ENCODE measurements at regions not wholly inside any gene's neighbourhood (a gene's known extent, or its start where the extent isn't known, plus 50 kb on each side); places are given as distances from the start of the nearest gene placed in this dataset.

- no peak overlapping the region for H3K9ac ChIP-seq (ENCODE audit: low read depth, low read length)
- no peaks in the 10 kb centered on the region for H3K36me3 ChIP-seq (ENCODE audit: insufficient read depth, low read depth, low read length)
- no peaks in the 10 kb centered on the region for H3K27me3 ChIP-seq (ENCODE audit: insufficient read depth, low read length)
- no peak overlapping the region for H3K27ac ChIP-seq (ENCODE audit: low read length)
- no peaks in the 10 kb centered on the region for H3K4me1 ChIP-seq (ENCODE audit: insufficient read depth, low read length)
- H3K4me3 ChIP-seq (ENCODE audit: low read length) = no peak overlapping the region
- H3K9me3 ChIP-seq (ENCODE audit: insufficient read depth, low read depth, low read length) = no peaks in the 10 kb centered on the region
Observed at GRCh38 chr4:107192601-107193000, 156.5 kb upstream of the DKK2 start.

DNA sequence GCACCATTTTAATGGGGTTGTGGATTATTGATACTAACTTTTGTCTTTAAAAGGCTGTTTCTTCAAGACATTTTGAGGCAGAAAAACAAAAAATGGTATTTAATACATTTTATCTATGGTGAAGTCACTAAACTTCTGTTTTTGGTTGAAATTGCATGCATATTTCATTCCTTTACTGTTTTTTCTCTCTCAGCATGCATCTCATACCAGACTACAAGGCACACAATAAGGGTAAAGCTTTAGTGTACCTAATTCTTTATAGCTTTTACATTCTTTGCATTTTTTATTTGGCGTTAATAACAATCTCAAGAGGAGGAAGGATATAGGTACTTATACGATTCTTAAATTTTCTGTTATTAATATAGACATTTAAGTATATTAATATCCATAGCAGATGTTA is 151.0 kb upstream of the DKK2 start:
- Histone ChIP-seq H3K27me3 (ENCODE audit: insufficient read depth, low read length) (no peaks in the 10 kb centered on the region), H3K9ac (ENCODE audit: low read depth, low read length) (no peak overlapping the region), H3K36me3 (ENCODE audit: insufficient read depth, low read depth, low read length) (no peaks in the 10 kb centered on the region), H3K4me1 (ENCODE audit: insufficient read depth, low read length) (no peaks in the 10 kb centered on the region), H3K27ac (ENCODE audit: low read length) (no peak overlapping the region), H3K9me3 (ENCODE audit: insufficient read depth, low read depth, low read length) (no peaks in the 10 kb centered on the region), H3K4me3 (ENCODE audit: low read length) (no peak overlapping the region)

DNA sequence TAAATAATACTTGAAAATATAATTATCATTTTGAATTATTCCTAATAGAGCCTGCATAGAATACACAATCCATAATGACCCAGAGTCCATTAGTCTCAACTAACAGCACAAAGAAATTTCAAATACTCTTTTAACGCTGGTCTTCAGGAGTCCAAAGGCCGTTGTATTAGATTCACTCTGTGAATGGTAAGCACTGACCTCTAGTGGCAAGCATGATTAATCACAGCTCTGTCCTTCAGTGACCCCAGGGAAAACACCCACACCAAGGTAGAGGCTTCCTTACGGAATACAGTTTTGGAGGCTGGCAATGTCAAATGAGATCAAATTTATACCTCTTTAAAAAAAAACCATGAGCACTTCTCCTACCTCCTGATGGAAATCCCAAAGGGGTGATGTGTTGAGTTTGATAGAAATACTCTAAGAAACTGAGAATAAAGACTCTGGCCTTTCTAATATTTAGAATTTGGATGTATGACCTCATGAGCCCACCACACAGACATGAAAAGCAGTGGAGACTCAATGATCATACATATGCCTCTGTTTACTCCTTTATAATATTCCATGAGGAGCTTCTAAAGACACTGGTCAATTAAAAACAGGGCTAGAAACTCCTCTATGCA is 147.2 kb upstream of the DKK2 start:
- H3K9ac ChIP-seq (ENCODE audit: low read depth, low read length) = no peak overlapping the region
- H3K27ac ChIP-seq (ENCODE audit: low read length) = no peak overlapping the region
- H3K4me3 ChIP-seq (ENCODE audit: low read length) = no peak overlapping the region
- no peaks in the 10 kb centered on the region for H3K27me3 ChIP-seq (ENCODE audit: insufficient read depth, low read length)
- no peaks in the 10 kb centered on the region for H3K4me1 ChIP-seq (ENCODE audit: insufficient read depth, low read length)
- no peaks in the 10 kb centered on the region for H3K36me3 ChIP-seq (ENCODE audit: insufficient read depth, low read depth, low read length)
- no peaks in the 10 kb centered on the region for H3K9me3 ChIP-seq (ENCODE audit: insufficient read depth, low read depth, low read length)

DNA sequence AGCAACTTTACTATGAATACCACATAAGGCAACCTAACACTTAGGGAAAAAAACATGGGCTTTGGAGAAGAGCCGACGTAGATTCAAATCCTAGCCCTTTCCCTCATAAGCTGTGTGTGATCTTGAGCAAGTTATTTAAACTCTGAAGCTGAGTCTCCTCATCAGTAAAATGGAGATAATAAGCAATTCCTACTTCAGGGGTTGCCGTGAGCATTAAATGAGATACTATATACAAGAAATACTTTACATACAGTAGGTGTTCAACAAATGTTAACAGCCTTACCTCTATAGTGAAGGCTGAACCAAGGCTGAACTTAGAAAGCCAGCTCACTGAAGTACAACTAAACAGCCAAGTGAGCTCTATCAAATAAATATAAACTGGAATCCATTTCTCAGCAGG is 146.2 kb upstream of the DKK2 start:
- H3K9me3 ChIP-seq (ENCODE audit: insufficient read depth, low read depth, low read length) = no peaks in the 10 kb centered on the region
- H3K27me3 ChIP-seq (ENCODE audit: insufficient read depth, low read length) = no peaks in the 10 kb centered on the region
- H3K27ac ChIP-seq (ENCODE audit: low read length) = no peak overlapping the region
- H3K4me1 ChIP-seq (ENCODE audit: insufficient read depth, low read length) = no peaks in the 10 kb centered on the region
- no peak overlapping the region for H3K9ac ChIP-seq (ENCODE audit: low read depth, low read length)
- H3K36me3 ChIP-seq (ENCODE audit: insufficient read depth, low read depth, low read length) = no peaks in the 10 kb centered on the region
- no peak overlapping the region for H3K4me3 ChIP-seq (ENCODE audit: low read length)

GRCh38 chr4:107166873-107167450 is 130.8 kb upstream of the DKK2 start:
- H3K27me3 ChIP-seq (ENCODE audit: insufficient read depth, low read length) = no peaks in the 10 kb centered on the region
- no peaks in the 10 kb centered on the region; the same call in 1 of the 2 replicates for H3K9me3 ChIP-seq (ENCODE audit: insufficient read depth, low read depth, low read length)
- no peaks in the 10 kb centered on the region for H3K4me1 ChIP-seq (ENCODE audit: insufficient read depth, low read length)
- no peak overlapping the region for H3K9ac ChIP-seq (ENCODE audit: low read depth, low read length)
- no peak overlapping the region for H3K27ac ChIP-seq (ENCODE audit: low read length)
- no peaks in the 10 kb centered on the region for H3K36me3 ChIP-seq (ENCODE audit: insufficient read depth, low read depth, low read length)
- H3K4me3 ChIP-seq (ENCODE audit: low read length) = no peak overlapping the region

- Histone ChIP-seq H3K9ac (ENCODE audit: low read depth, low read length) (no peak overlapping the region), H3K9me3 (ENCODE audit: insufficient read depth, low read depth, low read length) (no peaks in the 10 kb centered on the region; the same call in 1 of the 2 replicates), H3K36me3 (ENCODE audit: insufficient read depth, low read depth, low read length) (no peaks in the 10 kb centered on the region), H3K27me3 (ENCODE audit: insufficient read depth, low read length) (no peaks in the 10 kb centered on the region), H3K27ac (ENCODE audit: low read length) (no peak overlapping the region), H3K4me3 (ENCODE audit: low read length) (no peak overlapping the region), H3K4me1 (ENCODE audit: insufficient read depth, low read length) (no peaks in the 10 kb centered on the region)
Observed at GRCh38 chr4:107166181-107166580, 130.1 kb upstream of the DKK2 start.

- Histone ChIP-seq H3K27ac (ENCODE audit: low read length) (no peak overlapping the region), H3K27me3 (ENCODE audit: insufficient read depth, low read length) (no peaks in the 10 kb centered on the region), H3K4me1 (ENCODE audit: insufficient read depth, low read length) (no peaks in the 10 kb centered on the region), H3K9me3 (ENCODE audit: insufficient read depth, low read depth, low read length) (no peaks in the 10 kb centered on the region; the same call in 1 of the 2 replicates), H3K36me3 (ENCODE audit: insufficient read depth, low read depth, low read length) (no peaks in the 10 kb centered on the region), H3K9ac (ENCODE audit: low read depth, low read length) (no peak overlapping the region), H3K4me3 (ENCODE audit: low read length) (no peak overlapping the region)
Observed at GRCh38 chr4:107164962-107165475, 128.9 kb upstream of the DKK2 start.

- no peaks in the 10 kb centered on the region for H3K9me3 ChIP-seq (ENCODE audit: insufficient read depth, low read depth, low read length)
- H3K4me1 ChIP-seq (ENCODE audit: insufficient read depth, low read length) = peaks cover 5% of the 10 kb centered on the region; the same call in 1 of the 2 replicates
- H3K9ac ChIP-seq (ENCODE audit: low read depth, low read length) = no peak overlapping the region
- no peak overlapping the region for H3K27ac ChIP-seq (ENCODE audit: low read length)
- H3K27me3 ChIP-seq (ENCODE audit: insufficient read depth, low read length) = no peaks in the 10 kb centered on the region
- H3K36me3 ChIP-seq (ENCODE audit: insufficient read depth, low read depth, low read length) = no peaks in the 10 kb centered on the region
- no peak overlapping the region for H3K4me3 ChIP-seq (ENCODE audit: low read length)
Observed at GRCh38 chr4:107156443-107156842, 120.3 kb upstream of the DKK2 start.

- Histone ChIP-seq H3K4me3 (ENCODE audit: low read length) (no peak overlapping the region), H3K9ac (ENCODE audit: low read depth, low read length) (no peak overlapping the region)
Observed at GRCh38 chr4:107155366-107155765, 119.3 kb upstream of the DKK2 start.

GRCh38 chr4:107153956-107154355 is 117.8 kb upstream of the DKK2 start:
- Histone ChIP-seq H3K4me1 (ENCODE audit: insufficient read depth, low read length) (peaks cover 5% of the 10 kb centered on the region; the same call in 1 of the 2 replicates), H3K27ac (ENCODE audit: low read length) (no peak overlapping the region), H3K36me3 (ENCODE audit: insufficient read depth, low read depth, low read length) (no peaks in the 10 kb centered on the region), H3K27me3 (ENCODE audit: insufficient read depth, low read length) (no peaks in the 10 kb centered on the region), H3K9ac (ENCODE audit: low read depth, low read length) (no peak overlapping the region), H3K9me3 (ENCODE audit: insufficient read depth, low read depth, low read length) (no peaks in the 10 kb centered on the region), H3K4me3 (ENCODE audit: low read length) (no peak overlapping the region)

More at GRCh38 chr4:107155366-107155765, 119.3 kb upstream of the DKK2 start:
- Histone ChIP-seq H3K4me1 (ENCODE audit: insufficient read depth, low read length) (peaks cover 5% of the 10 kb centered on the region; the same call in 1 of the 2 replicates), H3K9me3 (ENCODE audit: insufficient read depth, low read depth, low read length) (no peaks in the 10 kb centered on the region), H3K27ac (ENCODE audit: low read length) (no peak overlapping the region), H3K36me3 (ENCODE audit: insufficient read depth, low read depth, low read length) (no peaks in the 10 kb centered on the region), H3K27me3 (ENCODE audit: insufficient read depth, low read length) (no peaks in the 10 kb centered on the region)

- peaks cover 6% of the 10 kb centered on the region; the same call in 1 of the 2 replicates for H3K4me1 ChIP-seq (ENCODE audit: insufficient read depth, low read length)
- H3K27me3 ChIP-seq (ENCODE audit: insufficient read depth, low read length) = no peaks in the 10 kb centered on the region
- H3K9me3 ChIP-seq (ENCODE audit: insufficient read depth, low read depth, low read length) = no peaks in the 10 kb centered on the region
- H3K4me3 ChIP-seq (ENCODE audit: low read length) = no peak overlapping the region
- no peak overlapping the region for H3K27ac ChIP-seq (ENCODE audit: low read length)
- H3K9ac ChIP-seq (ENCODE audit: low read depth, low read length) = no peak overlapping the region
- H3K36me3 ChIP-seq (ENCODE audit: insufficient read depth, low read depth, low read length) = no peaks in the 10 kb centered on the region
Observed at GRCh38 chr4:107153228-107153627, 117.1 kb upstream of the DKK2 start.

GRCh38 chr4:107151173-107151572 is 115.1 kb upstream of the DKK2 start:
- H3K4me3 ChIP-seq (ENCODE audit: low read length) = no peak overlapping the region
- no peaks in the 10 kb centered on the region for H3K36me3 ChIP-seq (ENCODE audit: insufficient read depth, low read depth, low read length)
- H3K27ac ChIP-seq (ENCODE audit: low read length) = no peak overlapping the region
- peaks cover 9% of the 10 kb centered on the region; the same call in 1 of the 2 replicates for H3K4me1 ChIP-seq (ENCODE audit: insufficient read depth, low read length)
- no peak overlapping the region for H3K9ac ChIP-seq (ENCODE audit: low read depth, low read length)
- H3K9me3 ChIP-seq (ENCODE audit: insufficient read depth, low read depth, low read length) = no peaks in the 10 kb centered on the region
- no peaks in the 10 kb centered on the region for H3K27me3 ChIP-seq (ENCODE audit: insufficient read depth, low read length)
